ENCODE measurements at regions not wholly inside any gene's neighbourhood (a gene's known extent, or its start where the extent isn't known, plus 50 kb on each side); places are given as distances from the start of the nearest gene placed in this dataset.

- intact Hi-C loops (cut with DNase I): no loop called here
These were observed 68.5 kb upstream of the CHST9 start for GRCh38 chr18:27253571-27253970.

DNA sequence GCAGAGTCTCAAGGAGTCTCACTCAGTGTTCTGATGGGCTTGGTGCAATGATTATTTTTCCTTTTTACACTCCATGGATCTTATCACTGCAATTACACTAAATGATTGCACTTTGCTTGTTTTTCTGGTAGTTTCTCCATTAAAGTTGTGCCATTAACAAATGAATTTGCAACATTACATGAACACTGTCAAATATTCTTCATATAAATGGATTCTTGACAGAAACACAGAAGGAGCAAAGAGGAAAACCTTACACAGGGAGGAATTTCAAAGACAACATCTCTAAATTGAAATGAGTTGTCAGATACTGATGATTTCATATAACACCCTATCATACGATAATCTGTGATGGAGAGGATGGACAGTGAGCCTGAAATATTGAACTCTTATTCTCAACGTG, 65.4 kb upstream of the CHST9 start:
- Histone ChIP-seq H3K36me3 (no peaks in the 10 kb centered on the region), H3K27me3 (no peaks in the 10 kb centered on the region), H3K4me1 (no peaks in the 10 kb centered on the region), H3K4me3 (no peak overlapping the region), H3K27ac (no peak overlapping the region), H3K9me3 (no peaks in the 10 kb centered on the region)
- DNase-seq (no peak), ATAC-seq (no peak)
- TF ChIP-seq POLR2A (IDR thresholded peaks at IDR 0.05) (no peak), CTCF (IDR thresholded peaks at IDR 0.05) (no peak)
- 79 to 89% (median 89%) methylated on average over 2 of the region's 2 CpGs for WGBS, 4 donors
- intact Hi-C loops (cut with DNase I): no loop called here

More at GRCh38 chr18:27253571-27253970, 68.5 kb upstream of the CHST9 start:
- Histone ChIP-seq H3K36me3 (no peaks in the 10 kb centered on the region), H3K27me3 (no peaks in the 10 kb centered on the region), H3K4me3 (no peak overlapping the region), H3K9me3 (no peaks in the 10 kb centered on the region), H3K27ac (no peak overlapping the region), H3K4me1 (no peaks in the 10 kb centered on the region)
- TF ChIP-seq CTCF (IDR thresholded peaks at IDR 0.05): no peak
- TF ChIP-seq POLR2A (IDR thresholded peaks at IDR 0.05): no peak
- whole genome bisulfite sequencing, 4 donors: 70 to 74% (median 71%) methylated on average over 1 of the region's 1 CpG
- no peak for ATAC-seq
- no peak for DNase-seq

DNA sequence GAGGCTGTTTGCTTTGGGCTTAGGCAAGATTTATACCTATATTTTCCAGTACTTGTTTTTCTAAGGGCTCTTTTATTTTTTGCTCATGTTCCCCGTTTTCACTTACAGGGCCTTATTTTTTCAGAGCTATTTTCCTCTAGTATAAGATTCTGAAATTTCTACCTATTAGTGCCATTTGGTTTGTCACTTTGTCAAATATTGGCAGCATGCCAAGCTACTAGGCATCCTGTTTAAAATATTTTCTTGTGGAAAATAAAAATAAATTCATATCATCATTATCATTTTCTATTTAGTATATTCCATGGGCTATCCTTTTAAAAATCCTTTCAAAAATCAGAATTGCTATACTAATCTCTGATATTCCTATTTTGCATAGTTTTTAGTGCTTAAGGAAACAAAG, 64.8 kb upstream of the CHST9 start:
- Histone ChIP-seq H3K36me3 (no peaks in the 10 kb centered on the region), H3K9me3 (no peaks in the 10 kb centered on the region), H3K4me1 (no peaks in the 10 kb centered on the region), H3K4me3 (no peak overlapping the region), H3K27ac (no peak overlapping the region), H3K27me3 (no peaks in the 10 kb centered on the region)
- DNase-seq: no peak
- TF ChIP-seq POLR2A (IDR thresholded peaks at IDR 0.05) (no peak), CTCF (IDR thresholded peaks at IDR 0.05) (no peak)
- intact Hi-C loops (cut with DNase I): no loop called here
- ATAC-seq: no peak
- WGBS, 4 donors: 55 to 67% (median 62%) methylated on average over 1 of the region's 1 CpG

DNA sequence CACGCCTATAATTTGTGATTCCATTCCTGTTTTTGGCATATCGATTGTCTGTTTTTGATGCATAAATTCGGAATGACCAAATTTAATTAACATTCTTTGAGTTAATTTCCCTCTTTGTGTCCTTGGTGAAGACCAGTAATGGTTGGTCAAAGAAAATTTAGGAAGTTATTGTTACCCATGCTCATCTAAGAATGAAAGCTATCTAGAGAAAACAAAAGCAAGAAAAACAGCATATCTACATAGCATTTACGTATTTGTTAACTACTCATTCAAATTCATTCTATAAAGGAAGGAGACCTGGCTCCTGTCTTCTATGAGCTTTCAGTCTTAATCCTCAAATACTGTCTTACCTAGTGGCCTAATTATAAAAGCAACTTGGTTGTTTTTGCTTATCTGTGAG, 59.2 kb upstream of the CHST9 start:
- no peaks in the 10 kb centered on the region for H3K36me3 ChIP-seq
- no peak for ATAC-seq
- no peaks in the 10 kb centered on the region for H3K9me3 ChIP-seq
- no peaks in the 10 kb centered on the region for H3K4me1 ChIP-seq
- H3K27ac ChIP-seq: no peak overlapping the region
- no peak for TF ChIP-seq POLR2A (IDR thresholded peaks at IDR 0.05)
- TF ChIP-seq CTCF (IDR thresholded peaks at IDR 0.05): no peak
- no peak overlapping the region for H3K4me3 ChIP-seq
- H3K27me3 ChIP-seq: no peaks in the 10 kb centered on the region
- no peak for DNase-seq
- 76 to 82% (median 78%) methylated on average over 4 of the region's 4 CpGs for WGBS, 4 donors
- intact Hi-C loops (cut with DNase I): no loop called here
